ENCODE measurements at regions not wholly inside any gene's neighbourhood (a gene's known extent, or its start where the extent isn't known, plus 50 kb on each side); places are given as distances from the start of the nearest gene placed in this dataset.

DNA sequence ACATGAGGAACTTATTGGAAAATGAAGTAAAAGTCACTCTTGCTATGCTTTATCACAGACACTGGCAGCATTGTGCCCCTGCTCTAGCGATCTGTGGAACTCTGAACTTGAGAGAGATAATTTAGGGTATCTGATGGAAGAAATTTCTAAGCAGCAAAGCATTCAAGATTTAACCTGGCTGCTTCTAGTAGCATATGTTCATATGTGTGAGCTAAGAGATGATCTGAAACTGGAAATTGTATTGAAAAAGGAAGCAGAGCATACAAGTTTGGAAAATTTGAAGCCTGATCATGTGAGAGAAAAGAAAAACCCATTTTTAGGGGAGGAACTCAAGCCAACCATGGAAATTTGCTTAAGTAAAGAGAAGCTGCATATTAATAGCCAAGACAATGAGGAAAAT is 657.7 kb downstream of the TRAM1L1 start:
- no peak for DNase-seq

DNA sequence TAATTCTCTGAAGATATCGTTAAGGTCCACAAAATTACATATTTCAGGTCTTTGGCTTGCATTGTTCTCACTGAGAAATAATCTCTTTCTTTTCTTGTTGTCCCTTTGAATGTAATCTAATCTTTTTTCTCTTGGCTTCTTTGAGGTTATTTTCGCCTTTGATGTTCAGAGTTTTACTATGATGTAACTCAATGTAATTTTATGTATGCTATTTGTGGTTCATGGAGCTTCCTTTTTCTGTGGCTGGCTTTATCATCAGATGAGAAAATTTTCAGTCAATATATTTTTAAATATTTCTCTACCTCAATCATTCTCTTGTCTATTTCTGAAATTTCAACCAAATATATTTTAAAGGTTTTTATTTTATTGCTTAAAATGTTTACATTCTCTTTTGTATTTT is 672.2 kb downstream of the TRAM1L1 start:
- no peak for DNase-seq

DNA sequence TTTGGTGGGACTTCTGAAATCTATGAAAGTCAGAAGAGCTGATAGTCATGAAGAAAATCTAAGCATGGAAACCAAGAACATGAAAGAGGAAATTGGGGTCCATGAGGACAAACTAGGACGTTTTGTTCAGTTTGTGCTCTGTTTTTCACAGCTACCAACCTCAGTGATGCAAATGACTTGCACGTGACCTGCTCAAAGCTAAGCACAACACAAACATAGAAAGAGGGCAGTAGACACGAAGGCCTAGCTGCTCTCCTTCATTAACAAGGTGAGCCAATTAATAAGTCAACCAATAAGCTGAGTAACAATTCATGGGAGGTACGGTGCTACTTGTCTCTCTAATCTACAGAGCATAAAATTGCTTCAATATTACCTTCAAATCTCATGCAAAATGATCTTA is 684.1 kb downstream of the TRAM1L1 start:
- DNase-seq = no peak

DNA sequence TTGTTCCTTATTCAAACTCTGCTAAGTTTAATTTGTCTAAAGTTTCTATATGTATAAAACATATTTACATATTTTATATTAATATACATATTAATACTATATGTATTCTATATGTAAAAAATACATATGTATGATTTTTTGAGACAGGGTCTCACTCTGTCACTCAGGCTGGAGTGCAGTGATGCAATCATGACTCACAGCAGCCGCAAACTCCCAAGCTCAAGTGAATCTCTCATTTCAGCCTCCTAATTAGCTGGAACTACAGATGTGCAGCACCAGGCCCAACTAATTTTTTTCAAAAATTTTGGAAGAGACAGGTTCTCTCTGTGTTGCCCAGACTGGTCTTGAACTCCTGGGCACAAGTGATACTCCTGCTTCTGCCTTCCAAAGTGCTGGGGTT is 684.9 kb downstream of the TRAM1L1 start:
- no peak for DNase-seq

DNA sequence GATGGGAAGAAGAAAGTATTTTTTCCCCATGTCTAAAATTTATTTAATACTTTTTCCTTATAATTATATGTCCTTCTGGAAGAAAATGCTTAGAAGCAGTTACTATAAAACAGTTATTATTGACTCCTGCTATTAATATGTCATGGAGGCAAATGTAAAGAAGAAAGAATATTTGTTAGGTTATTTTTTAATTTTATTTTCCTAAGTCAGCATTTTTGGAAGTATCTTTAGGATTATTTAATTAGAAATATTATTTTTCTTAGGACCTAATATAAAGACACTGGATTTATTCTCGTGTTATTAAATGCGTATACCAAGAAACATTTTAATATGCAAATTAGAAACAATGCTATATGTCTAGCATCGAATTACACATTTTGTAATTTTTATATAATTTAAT is 687.7 kb downstream of the TRAM1L1 start:
- no peak for DNase-seq

DNA sequence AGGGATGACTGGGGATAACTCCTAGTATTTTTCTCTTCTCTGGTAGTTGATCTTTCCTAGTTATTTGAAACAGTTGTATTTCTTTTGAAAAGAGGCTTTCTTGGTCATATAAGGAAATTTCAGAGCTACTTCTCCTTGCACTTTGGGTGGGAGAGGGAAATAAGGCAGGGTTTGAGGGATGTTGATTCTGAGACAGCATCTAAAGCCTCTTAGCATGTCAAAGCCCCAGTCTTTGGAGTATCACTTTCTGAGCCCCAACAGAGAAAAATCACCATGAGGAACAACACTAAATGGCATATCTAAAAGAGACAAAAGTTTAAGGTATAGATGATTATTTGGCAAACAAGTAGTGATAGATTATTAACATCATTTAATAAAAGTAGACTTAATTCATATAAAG is 688.1 kb downstream of the TRAM1L1 start:
- no peak for DNase-seq

DNA sequence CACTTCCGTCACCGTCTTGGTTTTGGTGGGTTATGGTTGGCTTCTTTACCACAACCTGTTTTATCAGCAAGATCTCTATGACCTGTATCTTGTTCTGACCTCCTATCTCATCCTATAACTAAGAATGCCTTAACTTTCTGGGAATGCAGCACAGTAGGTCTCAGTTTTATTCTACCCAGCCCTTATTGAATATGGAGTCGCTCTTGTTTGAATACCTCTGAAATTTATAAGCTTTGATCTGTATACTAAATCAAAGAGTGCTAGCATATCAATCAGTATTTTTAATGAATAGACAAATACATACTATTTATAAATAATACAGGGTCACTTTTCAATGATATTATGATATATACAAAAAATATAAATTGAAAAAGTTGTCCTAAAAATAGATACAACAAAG is 690.0 kb downstream of the TRAM1L1 start:
- no peak for DNase-seq

DNA sequence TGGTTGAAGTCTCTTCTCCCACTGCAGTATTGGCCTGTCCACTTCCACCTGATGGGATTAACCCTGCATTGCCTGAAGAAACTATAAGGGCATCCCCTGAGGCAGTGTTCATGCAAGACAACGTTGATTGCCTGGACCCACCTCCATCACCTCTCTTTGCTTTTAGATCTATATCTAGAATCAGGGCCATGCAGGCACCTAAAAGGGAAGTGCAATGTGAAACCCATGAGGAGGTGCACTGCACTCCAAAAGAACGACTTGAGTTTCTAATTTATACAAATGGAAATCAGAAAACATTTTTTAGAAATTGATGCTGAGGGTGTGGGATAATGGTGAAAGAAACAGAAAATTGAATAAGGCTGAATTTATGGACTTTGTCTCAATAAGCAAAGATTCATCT is 694.4 kb downstream of the TRAM1L1 start:
- DNase-seq = no peak

DNA sequence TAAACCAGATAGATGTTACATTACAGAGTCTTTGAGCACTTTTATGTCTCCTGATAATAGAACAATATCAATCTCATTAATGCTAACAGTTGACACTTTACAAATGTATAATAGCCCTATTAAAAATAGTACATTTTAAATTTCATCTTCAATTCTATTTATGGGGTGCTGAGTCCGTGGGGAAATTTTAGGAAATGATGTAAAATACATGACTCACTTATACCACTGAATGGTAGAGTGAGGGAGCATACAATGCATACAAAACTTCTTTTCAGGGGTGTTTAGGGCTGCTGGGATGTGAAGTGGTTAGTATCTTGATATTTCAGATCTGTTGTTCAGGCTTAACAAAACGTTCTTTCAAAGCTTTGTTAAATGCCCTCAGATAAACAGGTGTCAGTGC is 696.2 kb downstream of the TRAM1L1 start:
- no peak for DNase-seq

DNA sequence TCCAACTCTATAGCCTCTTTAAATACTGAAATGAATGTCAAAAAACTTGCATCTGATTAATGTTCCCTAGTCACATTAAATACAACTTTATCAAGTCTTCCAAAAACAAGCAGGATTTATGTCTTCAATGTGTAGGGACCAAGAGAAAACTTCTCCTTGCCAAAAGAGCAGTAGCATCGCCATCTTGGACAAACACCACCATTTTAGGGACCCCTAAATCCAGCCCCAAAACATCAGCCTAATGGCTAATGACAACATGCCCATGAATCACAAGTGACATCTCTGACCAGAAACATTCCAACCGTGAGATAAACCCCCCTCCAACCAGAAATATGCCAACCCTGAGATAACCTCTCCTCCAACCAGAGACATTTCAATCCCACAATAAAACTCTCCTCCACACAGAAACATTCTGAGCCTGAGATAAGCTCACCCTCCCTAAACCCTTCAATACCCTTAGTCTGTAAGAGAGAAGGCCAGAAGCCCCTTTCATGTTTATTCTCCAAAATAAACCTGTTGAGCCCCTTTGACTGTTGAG is 697.4 kb downstream of the TRAM1L1 start:
- no peak for DNase-seq

DNA sequence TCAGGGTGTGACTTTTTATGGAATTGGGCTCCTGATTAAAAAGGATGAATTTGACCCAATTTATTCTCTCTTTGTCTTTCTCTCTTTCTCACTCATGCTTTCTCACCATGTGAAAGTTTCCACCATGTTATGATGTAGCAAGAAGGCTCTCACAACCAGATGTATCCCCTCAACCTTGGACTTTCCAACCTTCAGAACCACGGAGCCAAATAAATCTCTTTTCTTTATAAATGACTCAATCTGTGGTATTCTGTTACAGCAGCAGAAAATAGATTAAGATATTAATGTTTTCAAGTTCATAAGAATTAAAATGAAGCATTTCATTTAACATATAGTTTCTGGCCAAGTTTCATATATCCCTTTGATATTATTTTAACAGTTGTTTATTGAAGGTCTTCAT is 698.5 kb downstream of the TRAM1L1 start:
- no peak for DNase-seq

DNA sequence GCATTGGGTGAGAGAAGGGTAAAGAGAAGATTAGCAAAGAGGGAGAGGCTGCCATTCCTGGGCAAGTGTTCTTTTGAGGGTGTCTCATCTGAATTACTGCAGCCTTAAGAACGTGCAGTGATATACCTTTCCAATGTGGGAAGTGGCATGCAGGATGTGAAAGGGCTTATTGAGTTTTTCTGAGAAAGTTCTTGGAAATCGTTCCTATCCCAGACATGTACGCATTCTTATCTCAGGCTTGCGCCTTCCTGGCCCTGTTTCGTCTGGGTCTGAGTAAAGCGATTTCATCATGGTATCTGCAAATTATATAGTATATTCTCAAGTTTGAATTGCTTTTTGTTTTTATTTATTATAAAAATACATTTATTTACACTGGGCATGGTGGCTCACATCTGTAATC is 699.8 kb downstream of the TRAM1L1 start:
- no peak for DNase-seq

DNA sequence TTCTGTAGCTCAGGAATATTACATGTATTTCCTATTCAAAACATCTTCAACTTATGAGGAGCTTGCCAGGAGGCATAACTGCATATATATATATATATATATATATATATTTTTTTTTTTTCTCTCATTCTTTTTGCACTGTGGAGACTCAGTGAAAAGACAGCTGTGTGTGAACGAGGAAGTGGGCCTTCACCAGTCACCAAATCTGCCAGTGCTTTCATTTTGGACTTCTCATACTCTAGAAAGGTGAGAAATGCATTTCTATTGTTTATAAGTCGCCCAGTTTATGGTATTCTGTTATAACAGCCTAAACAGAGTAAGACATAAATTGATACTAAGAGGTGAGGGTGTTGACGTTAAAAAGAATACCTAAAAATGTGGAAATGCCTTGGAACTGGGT is 710.6 kb downstream of the TRAM1L1 start:
- DNase-seq = no peak

DNA sequence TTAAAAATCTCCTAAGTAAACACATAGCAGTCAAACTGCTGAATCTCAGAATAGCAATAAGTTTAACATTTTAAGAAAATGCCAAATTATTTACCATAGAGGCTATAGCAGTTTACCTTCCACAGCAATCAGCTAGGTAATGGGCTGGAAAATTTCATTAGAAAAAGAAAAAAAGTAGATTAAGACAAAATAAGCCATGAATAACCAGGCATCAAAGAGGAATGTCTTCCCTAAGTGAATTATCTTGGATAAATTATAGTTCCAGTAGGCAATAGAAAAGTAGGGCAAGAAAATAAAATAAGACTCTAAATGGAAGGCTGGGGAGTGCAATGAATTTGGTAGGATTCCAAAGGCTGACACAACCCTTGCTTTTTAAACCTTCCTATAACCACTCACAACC is 722.8 kb downstream of the TRAM1L1 start:
- no peak for DNase-seq

DNA sequence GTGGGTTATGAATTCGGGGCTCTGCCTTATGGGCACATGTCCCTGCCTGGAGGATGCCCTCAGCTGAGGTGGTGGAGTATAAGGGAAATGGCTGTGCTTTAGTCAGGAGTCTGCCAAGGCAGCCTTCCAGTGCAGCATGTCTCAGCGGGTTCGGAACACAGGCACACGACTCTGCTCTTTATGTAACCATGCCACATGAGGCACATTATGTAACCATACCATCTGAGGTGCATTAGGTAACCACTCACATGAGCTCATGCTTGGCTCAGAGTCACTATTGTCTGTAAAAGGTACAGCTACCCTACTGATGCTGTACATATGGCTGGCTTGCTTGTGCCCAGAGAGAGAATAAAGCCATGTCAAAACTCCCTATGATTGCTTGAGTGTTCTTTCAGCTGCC is 723.6 kb downstream of the TRAM1L1 start:
- no peak for DNase-seq

DNA sequence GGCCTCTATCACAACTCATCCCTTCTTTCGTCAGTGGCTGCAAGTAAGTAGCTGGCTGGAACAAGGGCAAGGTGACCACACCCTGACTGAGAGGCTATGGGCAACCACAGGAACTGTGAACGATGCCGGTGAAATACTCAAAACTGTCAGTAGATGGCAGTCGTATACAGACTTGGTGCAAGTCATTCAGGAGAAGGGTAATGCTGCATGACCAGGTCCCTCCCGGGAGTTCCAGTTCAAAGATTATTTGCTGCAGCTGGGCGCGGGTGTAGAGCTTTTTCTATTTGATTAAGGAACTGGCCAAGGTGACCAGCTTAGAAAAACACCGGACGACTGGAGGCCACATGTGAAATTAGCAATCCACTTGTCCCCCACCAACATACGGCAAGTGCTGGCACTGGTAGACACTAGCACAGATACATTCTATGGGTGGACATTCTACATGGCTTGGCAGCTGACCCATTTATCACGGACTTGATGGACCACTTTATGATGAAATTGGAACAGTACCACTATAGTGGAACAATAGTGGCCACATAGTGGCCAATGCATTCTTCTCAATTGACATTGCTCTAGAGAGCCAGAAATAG is 726.6 kb downstream of the TRAM1L1 start:
- DNase-seq = peak; percentile 25

DNA sequence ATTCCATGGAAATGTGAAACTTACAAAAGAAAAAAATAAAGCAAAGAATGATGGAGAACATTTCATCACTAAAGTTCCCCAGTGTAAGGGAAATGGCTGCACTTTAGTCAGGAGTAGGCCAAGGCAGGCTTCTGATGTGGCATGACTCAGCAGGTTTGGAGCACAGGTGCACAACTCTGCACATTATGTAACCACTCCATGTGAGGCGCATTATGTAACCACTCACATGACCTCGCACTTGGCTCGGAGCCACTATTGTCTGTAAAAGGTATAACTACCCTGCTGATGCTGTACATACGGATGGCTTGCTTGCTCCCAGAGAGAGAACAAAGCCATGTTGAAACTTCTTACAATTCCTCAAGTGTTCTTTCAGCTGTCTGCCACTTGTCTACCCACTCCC is 727.6 kb downstream of the TRAM1L1 start:
- DNase-seq = no peak

DNA sequence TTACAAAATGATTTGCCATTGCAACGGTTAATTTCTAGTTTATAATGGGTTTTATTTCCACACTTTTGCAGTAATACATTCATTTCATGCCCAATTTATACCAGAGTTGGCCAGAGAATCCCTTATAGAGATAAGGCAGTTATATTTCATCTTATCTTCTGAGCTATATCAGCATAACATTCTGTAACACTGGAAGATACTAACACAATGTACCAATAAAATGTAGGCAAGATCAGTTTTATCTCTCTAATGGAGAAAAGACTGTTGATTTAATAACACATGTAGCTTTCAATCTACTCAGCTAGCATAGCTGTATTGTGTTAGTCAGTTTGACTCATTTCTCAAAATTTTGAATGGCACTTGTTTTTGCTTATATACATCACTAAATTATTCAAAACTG is 738.6 kb downstream of the TRAM1L1 start:
- no peak for DNase-seq

DNA sequence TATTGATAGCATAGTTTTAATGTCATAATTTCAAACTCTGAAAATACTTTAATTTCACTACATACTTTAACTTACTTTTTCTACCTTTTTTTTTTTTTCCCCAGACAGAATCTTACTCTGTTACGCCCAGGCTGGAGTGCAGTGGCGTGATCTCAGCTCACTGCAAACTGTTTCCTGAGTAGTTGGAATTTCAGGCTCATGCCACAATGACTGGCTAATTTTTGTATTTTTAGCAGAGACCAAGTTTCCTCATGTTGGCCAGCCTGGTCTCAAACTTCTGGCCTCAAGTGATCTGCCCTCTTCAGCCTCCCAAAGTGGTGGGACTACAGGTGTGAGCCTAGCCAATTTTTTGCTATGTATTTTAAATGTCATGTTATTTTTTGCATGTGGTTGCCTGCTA is 741.6 kb downstream of the TRAM1L1 start:
- no peak for DNase-seq

DNA sequence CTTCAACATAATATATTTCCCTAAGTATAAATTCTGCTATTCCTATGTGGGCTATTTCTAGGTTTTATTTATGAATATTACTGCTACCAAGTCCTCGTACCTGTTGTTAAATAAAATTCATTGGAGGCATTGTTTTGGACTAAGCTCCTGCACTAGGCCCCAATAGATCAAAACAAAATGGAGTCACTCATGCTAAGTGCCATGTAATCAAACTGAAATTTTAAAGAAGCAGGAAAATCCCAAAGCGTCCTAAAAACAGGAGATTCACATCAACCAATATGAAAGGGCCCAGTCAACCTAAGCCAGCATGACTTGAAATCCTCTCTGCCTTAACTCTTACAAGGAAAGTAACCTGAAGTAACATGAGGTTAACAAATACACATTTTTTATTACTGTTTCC is 743.2 kb downstream of the TRAM1L1 start:
- no peak for DNase-seq

DNA sequence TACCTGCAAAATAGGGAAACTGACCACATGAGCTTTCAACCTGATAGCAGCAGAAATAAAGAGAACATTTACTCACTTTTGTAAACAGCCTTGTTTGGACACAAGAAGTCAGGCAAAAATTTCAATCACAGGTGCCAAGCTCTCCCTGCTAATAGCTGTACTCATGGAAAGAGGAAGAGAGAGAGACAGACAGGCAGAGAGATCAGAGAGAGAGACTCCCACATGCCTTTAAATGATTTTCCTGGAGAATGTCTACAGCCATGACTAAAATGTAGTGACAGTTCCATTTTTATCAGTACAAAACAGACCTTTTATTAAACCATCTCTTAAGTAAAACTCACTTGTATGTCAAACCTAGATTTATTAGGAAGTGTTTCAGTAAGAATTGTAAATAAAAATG is 752.9 kb downstream of the TRAM1L1 start:
- DNase-seq = no peak

DNA sequence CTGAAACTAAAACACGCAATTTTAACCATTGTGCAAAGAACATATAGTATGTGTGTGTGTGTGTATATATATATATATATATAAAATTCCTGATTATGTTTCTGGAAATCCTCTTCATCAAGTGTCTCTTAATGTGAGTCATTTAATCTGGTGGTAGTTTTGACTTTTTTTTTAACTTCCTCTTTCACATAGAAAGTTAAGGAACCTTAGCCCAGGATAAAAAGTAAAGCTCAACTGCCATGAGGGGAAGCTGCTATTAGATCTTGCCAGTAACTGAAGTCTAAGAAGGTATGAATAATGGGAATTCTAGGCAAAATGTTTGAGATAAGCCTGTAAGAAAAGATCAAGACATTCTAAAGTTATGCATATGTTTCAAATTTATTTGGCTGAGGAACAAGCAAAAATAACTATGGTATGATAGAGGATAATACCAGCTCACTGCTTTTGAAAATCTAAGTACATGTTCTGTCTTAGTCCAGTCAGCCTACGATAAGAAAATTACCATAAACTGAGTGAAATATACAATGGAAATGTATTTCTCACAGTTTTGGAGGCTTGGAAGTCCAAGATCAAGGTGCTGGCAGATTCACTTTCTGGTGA is 757.0 kb downstream of the TRAM1L1 start:
- DNase-seq = no peak

DNA sequence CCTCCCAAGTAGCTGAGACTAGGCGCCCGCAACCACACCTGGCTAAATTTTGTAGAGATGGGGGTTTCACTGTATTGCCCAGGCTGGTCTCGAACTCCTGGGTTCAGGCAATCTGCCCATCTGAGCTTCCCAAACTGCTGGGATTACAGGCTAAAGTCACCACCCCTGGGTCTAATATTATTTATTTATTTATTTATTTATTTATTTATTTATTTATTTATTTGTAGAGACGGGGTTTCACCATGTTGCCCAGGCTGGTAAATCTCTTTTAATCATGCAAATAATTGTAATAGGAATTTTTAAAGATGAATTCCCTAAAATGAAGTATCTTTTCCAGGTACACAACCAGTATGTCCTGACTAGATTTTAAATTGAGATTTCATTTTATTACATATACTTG is 761.8 kb downstream of the TRAM1L1 start:
- no peak for DNase-seq

DNA sequence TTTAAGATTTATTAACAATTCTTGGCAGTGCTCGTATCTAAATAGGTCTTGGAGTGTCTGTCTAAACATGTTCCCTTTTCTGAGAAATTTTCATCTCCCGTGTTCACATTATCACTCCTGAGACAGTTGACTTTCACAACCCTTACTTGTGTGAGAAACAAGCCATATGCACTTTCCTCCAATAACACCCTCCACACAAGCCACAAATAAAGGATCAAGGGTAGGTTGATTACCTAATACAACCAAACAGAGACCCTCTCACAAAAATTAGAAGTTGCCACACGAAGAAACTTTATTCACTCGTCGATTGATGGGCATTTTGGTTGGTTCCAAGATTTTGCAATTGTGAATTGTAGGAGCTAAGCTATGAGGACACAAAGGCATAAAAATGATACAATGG is 763.9 kb downstream of the TRAM1L1 start:
- DNase-seq = no peak

DNA sequence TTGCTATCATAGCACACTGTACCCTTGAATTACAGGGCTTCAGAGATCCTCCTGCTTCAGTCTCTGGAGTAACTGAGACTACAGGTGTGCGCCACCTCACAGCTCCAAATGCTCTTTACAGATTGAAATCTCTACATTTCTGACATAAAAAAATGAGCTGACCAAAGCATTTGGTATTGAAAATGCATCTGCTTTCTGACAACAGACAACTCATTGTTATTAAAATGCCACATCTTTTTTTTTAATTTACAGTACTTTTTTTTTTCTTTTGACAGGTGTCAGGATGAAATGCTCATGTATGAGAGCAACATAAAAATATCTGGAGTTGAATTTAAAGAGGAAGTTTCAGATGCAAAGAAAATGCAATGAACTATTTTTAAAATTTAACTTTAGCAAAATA is 764.5 kb downstream of the TRAM1L1 start:
- DNase-seq = no peak
